Activated T-helper 17 cell treated with anti-CD3 and anti-CD28 coated beads, Interleukin-2, amount 50 U/mL, for 72 hours (primary cell): ENCODE measurements at regions not wholly inside any gene's neighbourhood (a gene's known extent, or its start where the extent isn't known, plus 50 kb on each side); places are given as distances from the start of the nearest gene placed in this dataset.
"Not testable (repeated sequence)": the region's sequence is repeated elsewhere in the genome, so short reads cannot be mapped to it uniquely, and the experiment has no call there.

ENCODE experiments used
- ATAC-seq: fragments of 150-1000 bp; cut with Tn5 transposase; replicated peaks from 2 replicates; pipeline ENCODE4 v1.10.0; 2021; ENCODE audit warnings: mild to moderate bottlenecking, moderate library complexity
- H3K27ac Mint-ChIP-seq: one replicate; pipeline ENCODE4 v1.8.0; 2022; ENCODE audit warnings: mixed read lengths
- H3K27me3 Mint-ChIP-seq: one replicate; pipeline ENCODE4 v1.8.0; 2022; ENCODE audit warnings: mixed read lengths
- H3K36me3 Mint-ChIP-seq: one replicate; pipeline ENCODE4 v1.8.0; 2022; ENCODE audit warnings: low read depth, mild to moderate bottlenecking, mixed read lengths
- H3K4me1 Mint-ChIP-seq: one replicate; pipeline ENCODE4 v1.8.0; 2022; ENCODE audit warnings: mixed read lengths
- H3K4me3 Mint-ChIP-seq: one replicate; pipeline ENCODE4 v1.8.0; 2022; ENCODE audit warnings: mild to moderate bottlenecking, mixed read lengths
- H3K9me3 Mint-ChIP-seq: one replicate; pipeline ENCODE4 v1.8.0; 2022; ENCODE audit warnings: mixed read lengths

- Mint-ChIP-seq H3K27me3 (peaks cover 21% of the 10 kb centered on the region), H3K27ac (no peak overlapping the region), H3K4me3 (no peak overlapping the region), H3K9me3 (no peaks in the 10 kb centered on the region), H3K36me3 (no peaks in the 10 kb centered on the region), H3K4me1 (no peaks in the 10 kb centered on the region)
- no peak for ATAC-seq
Measured at GRCh38 chr21:32861866-32862265, 90.3 kb upstream of the PAXBP1 start.

- Mint-ChIP-seq H3K4me3 (no peak overlapping the region), H3K9me3 (no peaks in the 10 kb centered on the region)
Measured at GRCh38 chr21:32867597-32867996, 96.0 kb upstream of the PAXBP1 start.

GRCh38 chr21:32868631-32869454 lies 97.3 kb upstream of the PAXBP1 start:
- no peak overlapping the region for H3K27ac Mint-ChIP-seq
- H3K36me3 Mint-ChIP-seq = no peaks in the 10 kb centered on the region
- H3K27me3 Mint-ChIP-seq = peaks cover 25% of the 10 kb centered on the region
- no peak for ATAC-seq
- H3K4me3 Mint-ChIP-seq = no peak overlapping the region
- no peaks in the 10 kb centered on the region for H3K9me3 Mint-ChIP-seq
- H3K4me1 Mint-ChIP-seq = no peaks in the 10 kb centered on the region

More at GRCh38 chr21:32867597-32867996, 96.0 kb upstream of the PAXBP1 start:
- Mint-ChIP-seq H3K27ac (no peak overlapping the region), H3K27me3 (peaks cover 28% of the 10 kb centered on the region), H3K36me3 (no peaks in the 10 kb centered on the region), H3K4me1 (no peaks in the 10 kb centered on the region)
- no peak for ATAC-seq

GRCh38 chr21:32869459-32869858 lies 97.9 kb upstream of the PAXBP1 start:
- Mint-ChIP-seq H3K36me3 (no peaks in the 10 kb centered on the region), H3K27me3 (peaks cover 28% of the 10 kb centered on the region)

GRCh38 chr21:32876426-32876825 lies 104.9 kb upstream of the PAXBP1 start:
- H3K4me1 Mint-ChIP-seq = no peaks in the 10 kb centered on the region
- no peaks in the 10 kb centered on the region for H3K9me3 Mint-ChIP-seq
- no peak overlapping the region for H3K27ac Mint-ChIP-seq
- H3K36me3 Mint-ChIP-seq = no peaks in the 10 kb centered on the region
- no peak for ATAC-seq
- peaks cover 10% of the 10 kb centered on the region for H3K27me3 Mint-ChIP-seq
- H3K4me3 Mint-ChIP-seq = no peak overlapping the region

More at GRCh38 chr21:32869459-32869858, 97.9 kb upstream of the PAXBP1 start:
- ATAC-seq = no peak
- H3K9me3 Mint-ChIP-seq = no peaks in the 10 kb centered on the region
- H3K4me1 Mint-ChIP-seq = no peaks in the 10 kb centered on the region
- no peak overlapping the region for H3K27ac Mint-ChIP-seq
- no peak overlapping the region for H3K4me3 Mint-ChIP-seq

GRCh38 chr21:32877888-32878287 lies 106.3 kb upstream of the PAXBP1 start:
- not testable (repeated sequence) for H3K4me1 Mint-ChIP-seq, H3K4me3 Mint-ChIP-seq, H3K27me3 Mint-ChIP-seq, H3K9me3 Mint-ChIP-seq, ATAC-seq, H3K27ac Mint-ChIP-seq, H3K36me3 Mint-ChIP-seq

- Mint-ChIP-seq H3K27me3 (peaks cover 10% of the 10 kb centered on the region), H3K4me1 (no peaks in the 10 kb centered on the region), H3K9me3 (no peaks in the 10 kb centered on the region), H3K4me3 (no peak overlapping the region), H3K36me3 (no peaks in the 10 kb centered on the region), H3K27ac (no peak overlapping the region)
- ATAC-seq = no peak
Measured at GRCh38 chr21:32878661-32879060, 107.1 kb upstream of the PAXBP1 start.

- H3K4me3 Mint-ChIP-seq = no peak overlapping the region
Measured at GRCh38 chr21:32881458-32881857, 109.9 kb upstream of the PAXBP1 start.

GRCh38 chr21:32884062-32884461 lies 112.5 kb upstream of the PAXBP1 start:
- H3K4me1 Mint-ChIP-seq = peaks cover 16% of the 10 kb centered on the region
- H3K27me3 Mint-ChIP-seq = no peaks in the 10 kb centered on the region
- H3K9me3 Mint-ChIP-seq = no peaks in the 10 kb centered on the region
- no peak overlapping the region for H3K27ac Mint-ChIP-seq
- ATAC-seq = no peak
- H3K4me3 Mint-ChIP-seq = no peak overlapping the region
- no peaks in the 10 kb centered on the region for H3K36me3 Mint-ChIP-seq

More at GRCh38 chr21:32881458-32881857, 109.9 kb upstream of the PAXBP1 start:
- Mint-ChIP-seq H3K36me3 (no peaks in the 10 kb centered on the region), H3K27me3 (no peaks in the 10 kb centered on the region), H3K9me3 (no peaks in the 10 kb centered on the region), H3K4me1 (peaks cover 9% of the 10 kb centered on the region), H3K27ac (no peak overlapping the region)
- ATAC-seq = no peak

- peak; percentile 86 for ATAC-seq
- Mint-ChIP-seq H3K4me1 (peaks cover 16% of the 10 kb centered on the region), H3K9me3 (no peaks in the 10 kb centered on the region), H3K27me3 (peaks cover 9% of the 10 kb centered on the region), H3K27ac (peak overlapping the region; percentile 27), H3K36me3 (no peaks in the 10 kb centered on the region), H3K4me3 (peak overlapping the region; percentile 80)
Measured at GRCh38 chr21:32886339-32886738, 114.8 kb upstream of the PAXBP1 start.

GRCh38 chr21:32887026-32887425 lies 115.5 kb upstream of the PAXBP1 start:
- H3K9me3 Mint-ChIP-seq = no peaks in the 10 kb centered on the region
- ATAC-seq = no peak
- peaks cover 9% of the 10 kb centered on the region for H3K27me3 Mint-ChIP-seq
- H3K27ac Mint-ChIP-seq = peak overlapping the region; percentile 27
- H3K36me3 Mint-ChIP-seq = no peaks in the 10 kb centered on the region
- peaks cover 16% of the 10 kb centered on the region for H3K4me1 Mint-ChIP-seq
- H3K4me3 Mint-ChIP-seq = peak overlapping the region; percentile 80

- Mint-ChIP-seq H3K4me3 (no peak overlapping the region), H3K27me3 (peaks cover 9% of the 10 kb centered on the region), H3K4me1 (peaks cover 16% of the 10 kb centered on the region), H3K9me3 (no peaks in the 10 kb centered on the region), H3K36me3 (no peaks in the 10 kb centered on the region), H3K27ac (no peak overlapping the region)
- no peak for ATAC-seq
Measured at GRCh38 chr21:32888971-32889370, 117.4 kb upstream of the PAXBP1 start.

GRCh38 chr21:32889596-32889995 lies 118.0 kb upstream of the PAXBP1 start:
- Mint-ChIP-seq H3K4me1 (peaks cover 16% of the 10 kb centered on the region), H3K9me3 (no peaks in the 10 kb centered on the region), H3K4me3 (no peak overlapping the region), H3K36me3 (no peaks in the 10 kb centered on the region), H3K27me3 (peaks cover 9% of the 10 kb centered on the region), H3K27ac (no peak overlapping the region)
- ATAC-seq = peak; percentile 45

GRCh38 chr21:32894321-32894720 lies 122.8 kb upstream of the PAXBP1 start:
- no peak overlapping the region for H3K27ac Mint-ChIP-seq
- H3K9me3 Mint-ChIP-seq = no peaks in the 10 kb centered on the region
- no peak overlapping the region for H3K4me3 Mint-ChIP-seq
- H3K27me3 Mint-ChIP-seq = peaks cover 9% of the 10 kb centered on the region
- no peaks in the 10 kb centered on the region for H3K36me3 Mint-ChIP-seq
- H3K4me1 Mint-ChIP-seq = no peaks in the 10 kb centered on the region
- no peak for ATAC-seq

GRCh38 chr21:32900814-32901213 lies 124.9 kb upstream of the OLIG2 start:
- H3K4me3 Mint-ChIP-seq = no peak overlapping the region
- no peaks in the 10 kb centered on the region for H3K9me3 Mint-ChIP-seq
- H3K4me1 Mint-ChIP-seq = no peaks in the 10 kb centered on the region
- no peak for ATAC-seq
- no peak overlapping the region for H3K27ac Mint-ChIP-seq
- no peaks in the 10 kb centered on the region for H3K36me3 Mint-ChIP-seq
- H3K27me3 Mint-ChIP-seq = peaks cover 6% of the 10 kb centered on the region
